ENCODE measurements at regions not wholly inside any gene's neighbourhood (a gene's known extent, or its start where the extent isn't known, plus 50 kb on each side); places are given as distances from the start of the nearest gene placed in this dataset.
A peak's percentile ranks its signal among the peaks of the same experiment; 100 is the strongest.
"Not testable (repeated sequence)": the region's sequence is repeated elsewhere in the genome, so short reads cannot be mapped to it uniquely, and the experiment has no call there.

DNA sequence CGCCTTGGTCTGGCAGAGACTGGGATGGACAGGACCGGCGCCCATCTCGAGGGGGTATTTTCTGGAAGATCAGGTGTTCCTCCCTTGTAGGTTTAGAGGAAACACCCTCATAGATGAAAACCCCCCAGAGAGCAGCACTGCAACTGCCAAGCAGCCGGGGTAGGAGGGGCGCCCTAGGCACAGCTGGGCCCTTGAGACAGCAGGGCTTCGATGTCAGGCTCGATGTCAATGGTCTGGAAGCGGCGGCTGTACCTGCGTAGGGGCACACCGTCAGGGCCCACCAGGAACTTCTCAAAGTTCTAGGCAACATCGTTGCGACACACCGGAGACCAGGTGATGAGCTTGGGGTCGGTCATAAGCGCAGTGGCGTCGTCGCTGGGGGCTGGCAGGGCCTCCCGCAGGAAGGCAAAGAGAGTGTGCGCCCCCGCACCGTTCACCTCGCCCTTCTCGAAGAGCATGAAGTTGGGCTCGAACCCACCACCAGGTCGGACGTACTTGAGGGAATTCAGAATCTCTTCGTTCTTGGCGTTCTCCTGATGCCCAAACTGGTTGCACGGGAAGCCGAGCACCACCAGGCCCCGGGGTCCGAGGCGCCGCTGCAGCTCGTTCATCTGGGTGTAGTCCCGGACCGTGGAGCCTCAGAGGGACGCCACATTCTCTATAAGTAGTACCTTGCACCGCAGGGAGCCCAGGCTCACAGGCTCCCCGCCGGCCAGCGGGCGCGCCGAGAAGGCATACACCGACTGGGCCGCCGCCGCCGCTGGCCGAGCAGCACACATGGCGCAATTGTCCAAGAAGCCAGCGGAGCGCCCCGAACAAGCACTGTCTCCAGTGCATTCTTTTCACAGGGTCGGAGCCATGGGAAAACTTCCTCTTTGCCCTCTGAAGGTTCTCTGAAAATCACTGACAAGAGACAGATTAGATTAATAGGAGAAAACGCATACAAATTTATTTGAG lies 59.0 kb upstream of the ATXN3L start:
- not testable (repeated sequence) for DNase-seq

DNA sequence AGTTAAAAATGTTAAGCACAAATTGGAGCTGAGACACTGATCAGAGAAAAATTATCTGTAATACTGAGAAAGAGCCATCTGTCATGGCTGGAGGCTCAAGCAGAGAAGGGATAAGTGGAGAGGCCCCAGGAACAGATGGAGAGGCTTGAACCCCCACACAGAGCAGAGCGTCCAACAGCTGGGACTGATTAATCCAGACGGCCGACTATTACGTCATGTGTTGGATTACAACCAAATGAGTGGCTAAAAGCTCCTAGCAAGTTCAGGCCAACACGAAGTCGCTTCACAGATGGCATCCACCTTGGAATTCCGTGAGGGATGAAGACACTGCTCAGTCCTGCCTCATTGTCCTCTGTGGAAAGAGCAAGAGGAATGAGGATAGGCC lies 57.7 kb upstream of the ATXN3L start:
- peak; percentile 96 for DNase-seq

DNA sequence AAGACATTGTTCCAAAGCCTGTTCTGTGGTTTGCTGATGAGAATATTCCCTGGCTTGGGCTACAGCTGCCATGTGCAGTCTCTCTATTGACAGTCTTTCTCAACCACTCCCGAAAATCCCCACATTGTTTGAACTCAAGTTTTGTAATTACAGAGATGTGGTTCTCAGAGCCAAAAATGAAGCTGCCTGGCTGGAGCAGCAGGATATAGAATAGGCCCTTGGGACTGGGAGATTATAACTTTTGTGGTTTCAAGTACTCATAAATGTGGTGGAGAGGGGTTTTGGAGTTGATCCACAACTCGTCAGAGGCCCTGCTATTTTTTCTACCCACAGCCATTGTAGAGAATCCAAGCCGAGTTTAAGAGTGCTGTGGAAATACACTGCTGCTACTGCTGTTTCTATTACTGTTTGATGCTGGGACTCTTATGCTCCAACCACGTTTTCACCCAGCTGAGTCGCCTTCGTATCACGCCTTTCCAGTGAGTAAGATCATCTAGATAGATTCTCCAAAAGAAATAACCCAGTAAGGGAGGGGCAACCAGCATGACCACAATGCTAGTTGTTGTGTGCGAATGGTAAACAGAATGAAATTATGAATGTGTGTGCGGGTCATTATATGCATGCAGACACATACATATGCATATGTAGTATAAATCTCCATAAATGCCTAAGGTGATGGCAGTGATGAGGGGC lies 57.1 kb upstream of the ATXN3L start:
- peak; percentile 98 for DNase-seq

DNA sequence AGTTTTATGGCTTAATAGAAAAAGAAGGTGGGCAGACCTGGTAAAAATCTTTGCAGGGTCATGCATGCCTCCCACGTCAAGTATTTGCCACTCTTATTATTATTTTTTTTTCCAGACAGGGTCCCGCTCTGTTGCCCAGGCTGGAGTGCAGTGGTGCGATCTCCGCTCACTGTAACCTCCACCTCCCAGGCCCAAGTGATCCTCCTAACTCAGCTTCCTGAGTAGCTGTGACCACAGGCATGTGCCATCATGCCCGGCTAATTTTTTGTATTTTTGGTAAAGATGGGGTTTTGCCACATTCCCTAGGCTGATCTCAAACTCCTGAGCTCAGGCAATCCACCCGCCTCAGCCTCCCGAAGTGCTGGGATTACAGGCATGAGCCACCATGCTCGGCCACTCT lies 55.7 kb upstream of the ATXN3L start:
- DNase-seq, result not testable (repeated sequence)

DNA sequence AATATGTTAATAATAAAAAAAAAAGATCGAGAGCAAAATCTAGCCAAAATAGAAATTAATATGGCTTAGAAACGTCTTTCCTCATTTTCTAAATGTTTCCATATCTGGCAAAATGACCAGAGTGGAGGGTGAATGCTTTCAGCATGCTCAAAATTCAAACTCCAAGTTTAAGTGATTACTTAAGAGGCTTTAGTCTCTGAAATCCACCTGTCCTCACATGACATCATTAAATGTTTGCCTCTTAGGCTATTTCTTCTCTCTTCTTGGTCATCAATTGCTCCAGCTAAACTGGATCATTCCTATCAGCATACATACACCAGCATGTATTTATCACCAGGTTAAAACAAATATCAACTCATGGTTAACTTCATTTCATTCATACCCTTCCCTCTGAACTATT lies 54.5 kb upstream of the ATXN3L start:
- no peak for DNase-seq

DNA sequence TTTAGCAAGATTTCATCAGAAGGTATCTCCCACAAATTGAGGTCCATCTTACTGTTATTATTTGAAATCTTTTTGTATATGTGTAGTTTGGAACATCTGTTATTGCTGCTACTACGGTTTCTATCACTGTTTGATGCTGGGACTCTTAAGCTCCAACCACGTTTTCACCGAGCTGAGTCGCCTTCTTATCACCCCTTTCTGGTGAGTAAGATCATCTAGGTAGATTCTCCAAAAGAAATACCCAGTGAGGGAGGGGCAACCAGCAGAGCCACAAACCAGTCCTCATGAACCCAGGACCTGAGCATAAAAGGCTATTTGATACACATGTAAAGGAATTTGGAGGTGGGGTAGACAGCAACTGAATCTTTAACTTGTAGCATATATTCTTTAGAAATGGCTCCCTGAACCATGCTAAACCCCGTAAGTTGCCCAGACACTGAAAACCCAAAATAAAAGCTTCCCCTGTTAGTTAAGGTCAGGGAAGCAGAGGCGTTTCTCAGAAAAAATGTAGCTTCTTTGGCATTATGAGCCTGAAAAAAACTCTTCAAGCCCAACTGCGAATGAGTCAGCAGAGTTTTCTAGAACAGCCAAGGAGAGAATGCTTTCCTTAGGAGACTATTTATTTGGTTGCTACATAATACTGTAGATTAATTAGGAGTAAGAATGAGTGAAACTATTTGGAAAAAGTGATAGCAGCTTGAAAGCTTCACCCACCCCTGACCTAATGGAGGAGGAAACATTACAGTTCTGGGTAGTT lies 53.8 kb upstream of the ATXN3L start:
- DNase-seq, result peak; percentile 65

DNA sequence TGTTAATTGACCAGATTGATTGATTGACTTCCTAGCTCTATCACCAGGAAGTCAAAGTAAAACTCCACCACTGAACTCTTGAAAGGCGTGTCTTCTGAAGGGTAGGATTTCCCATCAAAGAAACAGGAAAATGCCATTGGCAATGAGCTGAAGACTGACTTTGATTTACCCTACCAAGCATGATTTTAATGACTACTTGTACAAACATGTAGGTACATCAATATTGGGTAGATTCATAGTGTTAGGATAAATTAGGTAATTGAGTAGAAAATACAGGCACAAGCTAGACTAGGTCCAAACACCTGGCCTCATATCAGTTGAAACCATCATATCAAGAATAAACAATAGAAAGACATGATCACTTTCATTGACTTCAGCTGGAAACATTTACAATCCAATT lies 53.2 kb upstream of the ATXN3L start:
- no peak for DNase-seq

DNA sequence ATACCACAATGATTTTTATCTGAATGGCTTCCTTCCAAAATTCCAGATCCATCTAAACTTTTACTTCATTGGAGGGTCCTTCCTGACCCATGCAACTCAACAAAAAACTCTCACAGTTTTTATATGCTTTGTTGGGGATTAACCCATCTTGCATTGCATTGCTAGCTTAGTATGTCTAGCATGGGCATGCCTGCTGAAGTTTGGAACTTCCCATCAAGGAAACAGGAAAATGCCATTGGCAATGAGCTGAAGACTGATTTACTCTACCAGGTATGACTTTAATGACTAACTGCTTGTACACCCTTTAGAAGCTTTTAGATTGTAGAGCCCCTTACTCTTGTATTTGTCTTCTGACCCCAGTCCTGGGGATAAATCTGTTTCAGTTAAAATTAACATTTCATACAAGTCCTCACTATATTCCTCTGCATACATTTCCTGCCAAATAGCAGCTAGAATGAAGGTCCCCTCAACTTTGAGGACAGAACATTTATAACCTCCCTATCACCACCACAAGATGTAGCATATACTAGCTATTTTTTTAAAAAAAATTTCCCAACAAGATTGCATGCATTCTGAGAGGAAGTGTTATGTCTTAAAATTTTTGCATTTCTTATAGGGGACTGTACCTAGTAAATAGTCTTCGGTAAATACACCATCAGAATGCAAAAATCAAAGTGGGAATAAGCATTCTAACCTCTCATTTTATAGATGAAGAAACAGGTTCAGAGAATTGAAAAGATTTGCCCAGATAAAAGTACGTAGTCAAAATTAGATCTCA lies 52.5 kb upstream of the ATXN3L start:
- no peak for DNase-seq

DNA sequence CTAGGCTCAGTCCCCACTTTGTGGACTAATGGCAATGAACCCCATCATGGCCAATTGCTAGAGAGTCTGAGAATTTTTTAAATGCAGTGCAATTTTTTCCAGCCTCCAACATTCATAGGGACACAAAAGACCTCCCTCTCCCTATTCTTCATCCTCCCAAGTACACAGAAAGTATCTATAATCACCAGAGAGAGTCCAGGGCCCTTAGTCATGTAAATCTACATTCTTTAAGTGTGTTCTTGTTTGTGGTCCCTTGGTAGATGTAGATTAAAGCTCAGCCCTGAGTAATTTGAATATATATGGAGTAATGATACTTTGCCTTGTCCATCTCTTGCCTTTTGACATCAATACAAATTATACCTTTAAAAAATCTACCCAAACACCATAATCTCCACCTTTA lies 51.3 kb upstream of the ATXN3L start:
- DNase-seq, result peak; percentile 55

DNA sequence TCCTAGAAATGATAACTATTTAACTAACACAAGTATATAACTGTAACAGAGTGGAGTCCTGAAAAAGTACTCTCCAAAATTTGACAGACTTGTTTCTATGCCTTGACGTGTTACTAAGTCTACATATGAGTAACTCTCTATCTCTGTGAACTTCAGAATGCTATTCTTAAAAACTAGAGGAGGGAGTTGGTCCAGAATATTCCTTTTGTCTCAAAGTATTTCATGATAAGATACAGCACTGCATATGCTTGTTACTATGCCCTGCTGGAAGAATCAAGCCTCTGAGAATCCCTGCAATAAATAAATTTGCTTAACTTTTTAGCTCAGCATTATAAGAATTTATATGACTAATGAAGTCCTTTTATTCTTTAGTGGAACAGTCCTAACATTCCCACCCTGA lies 50.9 kb upstream of the ATXN3L start:
- DNase-seq, result no peak
